ENCODE measurements at regions not wholly inside any gene's neighbourhood (a gene's known extent, or its start where the extent isn't known, plus 50 kb on each side); places are given as distances from the start of the nearest gene placed in this dataset.
"Not testable (repeated sequence)": the region's sequence is repeated elsewhere in the genome, so short reads cannot be mapped to it uniquely, and the experiment has no call there.

DNA sequence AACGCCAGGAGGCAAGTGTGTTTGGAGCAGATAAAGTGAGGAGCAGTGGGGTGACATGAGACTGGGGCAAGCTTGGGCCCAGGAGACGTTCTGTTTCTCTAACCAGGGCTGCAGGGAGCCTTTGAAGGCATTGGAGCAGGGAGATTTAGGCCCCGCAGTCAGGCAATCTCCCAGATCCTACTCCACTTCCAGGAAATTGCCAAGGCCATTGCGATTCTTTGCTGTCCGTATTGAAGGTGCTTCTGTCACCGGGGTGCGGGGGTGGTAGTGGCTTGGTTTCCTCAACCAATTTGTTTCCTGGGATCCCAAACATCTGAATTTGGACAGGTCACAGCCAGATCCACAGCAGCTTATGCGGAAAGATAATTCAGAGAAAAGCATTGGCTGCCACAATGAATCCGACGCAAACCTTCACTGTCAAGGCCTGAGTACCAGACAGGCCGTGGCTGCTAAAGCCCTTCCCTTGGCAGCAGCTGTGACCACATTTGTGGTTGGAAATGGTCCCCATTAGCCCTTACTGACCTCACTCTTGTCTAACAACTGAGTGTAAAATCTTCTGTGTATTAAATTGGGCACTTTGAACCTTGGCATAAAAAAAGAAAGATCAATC is 385.6 kb downstream of the PTPRU start:
- no peak overlapping the region for H3K9ac ChIP-seq (ENCODE audit: low read depth in 1 of 2, low read length in 2 of 2)
- H3K27me3 ChIP-seq (ENCODE audit: control insufficient read depth in 1 of 2, insufficient read depth in 2 of 2, low read length in 2 of 2), result peaks cover 3 to 8% of the 10 kb centered on the region in 2 donors
- H3K4me3 ChIP-seq (ENCODE audit: low read depth in 1 of 2, low read length in 2 of 2), result no peak overlapping the region
- H3K36me3 ChIP-seq (ENCODE audit: control insufficient read depth in 1 of 2, insufficient read depth in 2 of 2, low read length in 2 of 2), result no peaks in the 10 kb centered on the region
- H3K9me3 ChIP-seq (ENCODE audit: control insufficient read depth in 1 of 2, low read length in 2 of 2), result no peaks in the 10 kb centered on the region
- H3K27ac ChIP-seq (ENCODE audit: low read depth, low read length), result no peak overlapping the region
- no peaks in the 10 kb centered on the region for H3K4me1 ChIP-seq (ENCODE audit: control insufficient read depth in 1 of 2, insufficient read depth in 2 of 2, low read length in 2 of 2)

DNA sequence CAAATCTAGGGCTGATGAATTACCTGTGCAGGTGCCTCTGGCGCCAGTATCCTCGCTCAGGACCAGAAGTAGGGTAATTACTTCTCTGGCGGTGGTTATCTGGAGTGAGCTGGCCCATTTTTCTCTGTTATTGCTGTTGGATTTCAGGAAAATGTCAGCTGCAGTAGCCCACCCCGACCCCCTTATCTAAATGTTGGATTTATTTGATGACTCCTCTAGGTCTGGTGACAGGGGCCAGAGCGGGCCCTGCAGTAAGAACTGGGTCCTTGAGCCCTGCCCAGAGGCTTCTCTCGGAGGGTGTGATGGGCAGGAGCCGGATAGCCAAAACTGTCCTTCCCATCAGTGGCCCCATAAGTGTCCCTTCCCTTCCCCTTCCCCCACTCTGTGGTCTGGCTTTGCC is 384.3 kb downstream of the PTPRU start:
- Histone ChIP-seq H3K27me3 (ENCODE audit: control insufficient read depth in 1 of 2, insufficient read depth in 2 of 2, low read length in 2 of 2) (peaks cover 3 to 6% of the 10 kb centered on the region in 2 donors), H3K4me3 (ENCODE audit: low read depth in 1 of 2, low read length in 2 of 2) (no peak overlapping the region), H3K4me1 (ENCODE audit: control insufficient read depth in 1 of 2, insufficient read depth in 2 of 2, low read length in 2 of 2) (no peaks in the 10 kb centered on the region), H3K36me3 (ENCODE audit: control insufficient read depth in 1 of 2, insufficient read depth in 2 of 2, low read length in 2 of 2) (no peaks in the 10 kb centered on the region), H3K9me3 (ENCODE audit: control insufficient read depth in 1 of 2, low read length in 2 of 2) (no peaks in the 10 kb centered on the region), H3K9ac (ENCODE audit: low read depth in 1 of 2, low read length in 2 of 2) (no peak overlapping the region), H3K27ac (ENCODE audit: low read depth, low read length) (no peak overlapping the region)

DNA sequence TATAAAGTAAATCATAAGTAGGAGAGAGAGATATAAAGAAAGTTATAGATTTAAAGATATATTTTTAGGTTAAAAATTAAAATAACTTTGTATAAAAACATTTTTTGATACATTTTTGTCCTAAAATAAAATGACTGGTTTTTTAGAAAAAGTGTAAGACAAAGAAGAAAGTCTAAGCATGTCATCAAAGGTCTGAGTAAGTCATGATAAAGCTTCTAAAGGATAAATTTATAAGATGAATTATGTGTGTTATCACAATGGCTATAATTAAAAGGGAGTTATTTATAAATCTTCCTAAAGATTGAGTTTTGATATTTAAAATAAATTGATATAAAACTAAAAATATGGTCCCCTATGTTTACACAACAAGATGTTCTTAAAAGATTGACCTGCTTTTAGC is 370.9 kb downstream of the PTPRU start:
- Histone ChIP-seq H3K9ac (ENCODE audit: low read depth in 1 of 2, low read length in 2 of 2) (no peak overlapping the region), H3K27me3 (ENCODE audit: control insufficient read depth in 1 of 2, insufficient read depth in 2 of 2, low read length in 2 of 2) (no peaks in the 10 kb centered on the region), H3K9me3 (ENCODE audit: control insufficient read depth in 1 of 2, low read length in 2 of 2) (no peaks in the 10 kb centered on the region), H3K36me3 (ENCODE audit: control insufficient read depth in 1 of 2, insufficient read depth in 2 of 2, low read length in 2 of 2) (no peaks in the 10 kb centered on the region), H3K4me1 (ENCODE audit: control insufficient read depth in 1 of 2, insufficient read depth in 2 of 2, low read length in 2 of 2) (no peaks in the 10 kb centered on the region), H3K4me3 (ENCODE audit: low read depth in 1 of 2, low read length in 2 of 2) (no peak overlapping the region), H3K27ac (ENCODE audit: low read depth, low read length) (no peak overlapping the region)

DNA sequence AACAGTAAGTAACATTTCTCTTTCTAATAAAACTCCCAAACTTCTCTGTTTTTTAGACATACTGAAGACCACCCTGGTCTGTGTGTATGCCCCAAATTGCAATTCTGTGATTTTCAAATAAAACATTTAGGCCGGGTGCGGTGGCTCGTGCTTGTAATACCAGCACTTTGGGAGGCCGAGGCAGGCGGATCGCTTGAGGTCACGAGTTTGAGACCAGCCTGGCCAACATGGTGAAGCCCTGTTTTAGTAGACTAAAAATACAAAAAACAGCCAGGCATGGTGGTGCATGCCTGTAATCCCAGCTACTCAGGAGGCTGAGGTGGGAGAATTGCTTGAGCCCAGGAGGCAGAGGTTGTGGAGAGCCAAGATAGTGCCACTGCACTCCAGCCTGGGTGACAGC is 368.5 kb downstream of the PTPRU start:
- not testable (repeated sequence) for H3K9me3 ChIP-seq (ENCODE audit: control insufficient read depth in 1 of 2, low read length in 2 of 2); H3K27me3 ChIP-seq (ENCODE audit: control insufficient read depth in 1 of 2, insufficient read depth in 2 of 2, low read length in 2 of 2); H3K9ac ChIP-seq (ENCODE audit: low read depth in 1 of 2, low read length in 2 of 2); H3K36me3 ChIP-seq (ENCODE audit: control insufficient read depth in 1 of 2, insufficient read depth in 2 of 2, low read length in 2 of 2); H3K27ac ChIP-seq (ENCODE audit: low read depth, low read length); H3K4me1 ChIP-seq (ENCODE audit: control insufficient read depth in 1 of 2, insufficient read depth in 2 of 2, low read length in 2 of 2); H3K4me3 ChIP-seq (ENCODE audit: low read depth in 1 of 2, low read length in 2 of 2)

DNA sequence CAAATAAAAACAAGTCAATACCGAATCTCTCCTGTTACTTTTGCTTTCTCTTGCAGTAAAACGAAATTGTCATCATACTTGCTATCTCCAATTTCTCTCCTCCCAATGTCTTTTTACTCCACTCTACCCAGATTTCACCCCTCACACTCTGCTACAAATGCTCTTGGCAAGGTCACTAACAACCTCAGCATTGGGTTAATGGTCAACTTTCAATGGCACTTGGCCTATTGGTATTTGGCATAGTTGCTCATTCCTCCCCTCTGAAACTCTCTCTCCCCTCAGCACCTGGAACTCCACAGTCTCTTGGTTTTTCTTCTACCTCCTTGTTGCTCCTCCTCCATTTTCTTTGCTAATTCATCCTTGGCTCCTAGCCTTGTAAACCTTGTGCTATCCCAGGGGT is 367.3 kb downstream of the PTPRU start:
- no peak overlapping the region for H3K4me3 ChIP-seq (ENCODE audit: low read depth in 1 of 2, low read length in 2 of 2)
- H3K9me3 ChIP-seq (ENCODE audit: control insufficient read depth in 1 of 2, low read length in 2 of 2), result no peaks in the 10 kb centered on the region
- no peaks in the 10 kb centered on the region for H3K4me1 ChIP-seq (ENCODE audit: control insufficient read depth in 1 of 2, insufficient read depth in 2 of 2, low read length in 2 of 2)
- H3K9ac ChIP-seq (ENCODE audit: low read depth in 1 of 2, low read length in 2 of 2), result no peak overlapping the region
- H3K27ac ChIP-seq (ENCODE audit: low read depth, low read length), result no peak overlapping the region
- no peaks in the 10 kb centered on the region for H3K36me3 ChIP-seq (ENCODE audit: control insufficient read depth in 1 of 2, insufficient read depth in 2 of 2, low read length in 2 of 2)
- H3K27me3 ChIP-seq (ENCODE audit: control insufficient read depth in 1 of 2, insufficient read depth in 2 of 2, low read length in 2 of 2), result peaks cover 0 to 3% of the 10 kb centered on the region in 2 donors

DNA sequence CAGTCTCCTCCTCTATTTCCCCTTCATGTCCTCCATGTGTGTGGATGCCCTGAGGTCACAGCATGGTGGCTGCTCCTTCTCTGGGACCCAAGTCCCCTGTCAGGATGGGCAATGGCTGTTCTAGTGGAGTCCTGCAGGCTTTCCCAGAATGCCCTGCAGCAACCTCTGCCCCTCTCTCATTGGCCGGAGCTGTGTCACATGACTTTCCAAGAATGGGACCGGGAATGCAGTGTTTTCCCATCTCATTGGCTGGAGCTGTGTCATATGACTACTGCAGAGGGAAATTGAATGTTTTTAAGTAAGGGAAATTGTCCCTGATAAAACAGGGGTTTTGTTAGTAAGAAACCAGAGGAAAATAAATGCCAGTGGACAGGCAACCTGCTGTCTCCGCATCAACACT is 365.9 kb downstream of the PTPRU start:
- Histone ChIP-seq H3K9me3 (ENCODE audit: control insufficient read depth in 1 of 2, low read length in 2 of 2) (no peaks in the 10 kb centered on the region), H3K27me3 (ENCODE audit: control insufficient read depth in 1 of 2, insufficient read depth in 2 of 2, low read length in 2 of 2) (peaks cover 0 to 3% of the 10 kb centered on the region in 2 donors), H3K4me1 (ENCODE audit: control insufficient read depth in 1 of 2, insufficient read depth in 2 of 2, low read length in 2 of 2) (no peaks in the 10 kb centered on the region), H3K27ac (ENCODE audit: low read depth, low read length) (no peak overlapping the region), H3K9ac (ENCODE audit: low read depth in 1 of 2, low read length in 2 of 2) (no peak overlapping the region), H3K36me3 (ENCODE audit: control insufficient read depth in 1 of 2, insufficient read depth in 2 of 2, low read length in 2 of 2) (no peaks in the 10 kb centered on the region), H3K4me3 (ENCODE audit: low read depth in 1 of 2, low read length in 2 of 2) (no peak overlapping the region)

DNA sequence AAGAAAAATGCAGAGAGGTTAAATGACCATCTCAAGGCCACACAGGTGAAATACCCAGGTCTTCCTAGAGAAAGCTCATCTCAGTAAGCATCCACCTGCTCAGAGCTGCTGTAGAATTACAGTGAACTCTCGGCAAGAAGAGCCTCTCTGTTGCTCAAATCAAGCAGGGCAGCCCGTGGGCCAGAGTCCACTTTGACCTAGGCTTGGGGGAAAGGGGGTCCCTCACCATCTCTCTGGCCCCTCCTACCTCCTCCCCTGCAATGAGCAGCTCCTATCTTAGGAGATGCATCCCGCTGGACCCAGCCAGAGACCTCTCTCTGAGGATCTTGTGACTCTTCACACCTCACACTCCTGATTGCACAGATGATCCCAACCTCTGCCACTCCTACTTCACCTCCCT is 364.7 kb downstream of the PTPRU start:
- no peaks in the 10 kb centered on the region for H3K4me1 ChIP-seq (ENCODE audit: control insufficient read depth in 1 of 2, insufficient read depth in 2 of 2, low read length in 2 of 2)
- H3K36me3 ChIP-seq (ENCODE audit: control insufficient read depth in 1 of 2, insufficient read depth in 2 of 2, low read length in 2 of 2), result no peaks in the 10 kb centered on the region
- no peak overlapping the region for H3K27ac ChIP-seq (ENCODE audit: low read depth, low read length)
- H3K27me3 ChIP-seq (ENCODE audit: control insufficient read depth in 1 of 2, insufficient read depth in 2 of 2, low read length in 2 of 2), result peaks cover 0 to 3% of the 10 kb centered on the region in 2 donors
- no peaks in the 10 kb centered on the region for H3K9me3 ChIP-seq (ENCODE audit: control insufficient read depth in 1 of 2, low read length in 2 of 2)
- H3K9ac ChIP-seq (ENCODE audit: low read depth in 1 of 2, low read length in 2 of 2), result no peak overlapping the region
- H3K4me3 ChIP-seq (ENCODE audit: low read depth in 1 of 2, low read length in 2 of 2), result no peak overlapping the region

DNA sequence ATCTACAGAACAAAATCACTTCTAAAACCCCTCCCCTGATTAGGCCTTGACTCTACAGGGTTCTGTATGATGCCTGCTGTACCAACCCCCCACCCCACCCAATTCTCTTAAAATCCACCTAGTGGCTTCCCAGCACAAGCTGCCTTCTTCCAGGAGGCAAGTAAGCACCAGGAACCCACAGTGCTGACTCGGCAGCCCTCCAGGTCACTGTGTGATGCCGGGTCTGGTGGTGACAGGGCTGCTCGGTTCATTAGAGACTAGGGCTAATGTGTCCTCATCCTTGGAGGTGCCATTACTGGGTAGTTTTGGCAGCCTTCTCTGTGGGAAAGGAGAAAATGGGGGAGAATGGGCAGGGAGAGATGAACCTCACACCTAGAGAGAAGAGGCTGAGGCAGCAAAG is 363.5 kb downstream of the PTPRU start:
- H3K27ac ChIP-seq (ENCODE audit: low read depth, low read length), result no peak overlapping the region
- H3K27me3 ChIP-seq (ENCODE audit: control insufficient read depth in 1 of 2, insufficient read depth in 2 of 2, low read length in 2 of 2), result peaks cover 0 to 3% of the 10 kb centered on the region in 2 donors
- no peak overlapping the region for H3K9ac ChIP-seq (ENCODE audit: low read depth in 1 of 2, low read length in 2 of 2)
- no peaks in the 10 kb centered on the region for H3K4me1 ChIP-seq (ENCODE audit: control insufficient read depth in 1 of 2, insufficient read depth in 2 of 2, low read length in 2 of 2)
- H3K4me3 ChIP-seq (ENCODE audit: low read depth in 1 of 2, low read length in 2 of 2), result no peak overlapping the region
- H3K9me3 ChIP-seq (ENCODE audit: control insufficient read depth in 1 of 2, low read length in 2 of 2), result no peaks in the 10 kb centered on the region
- no peaks in the 10 kb centered on the region for H3K36me3 ChIP-seq (ENCODE audit: control insufficient read depth in 1 of 2, insufficient read depth in 2 of 2, low read length in 2 of 2)

DNA sequence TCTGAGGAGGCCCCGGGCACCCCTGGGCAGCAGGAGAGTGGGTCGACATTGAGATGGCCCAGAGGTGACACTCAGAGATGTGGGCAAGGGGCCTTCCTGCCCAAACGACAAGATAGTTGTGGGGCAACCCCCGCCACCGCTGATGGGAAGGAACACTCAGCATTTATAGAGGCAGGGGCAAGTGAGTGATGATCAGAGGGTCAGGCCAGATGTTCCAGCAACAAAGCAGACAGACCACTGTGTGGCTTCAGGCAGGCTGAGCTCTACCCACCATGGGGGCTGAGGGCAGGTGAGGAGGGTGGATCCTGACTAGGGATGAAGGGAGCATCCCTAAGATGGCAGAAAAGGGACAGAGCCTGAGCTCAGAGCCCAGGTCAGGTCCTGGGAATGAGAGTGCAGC is 362.7 kb downstream of the PTPRU start:
- no peaks in the 10 kb centered on the region for H3K9me3 ChIP-seq (ENCODE audit: control insufficient read depth in 1 of 2, low read length in 2 of 2)
- no peak overlapping the region for H3K27ac ChIP-seq (ENCODE audit: low read depth, low read length)
- no peak overlapping the region for H3K9ac ChIP-seq (ENCODE audit: low read depth in 1 of 2, low read length in 2 of 2)
- H3K36me3 ChIP-seq (ENCODE audit: control insufficient read depth in 1 of 2, insufficient read depth in 2 of 2, low read length in 2 of 2), result no peaks in the 10 kb centered on the region
- H3K27me3 ChIP-seq (ENCODE audit: control insufficient read depth in 1 of 2, insufficient read depth in 2 of 2, low read length in 2 of 2), result peaks cover 0 to 3% of the 10 kb centered on the region in 2 donors
- H3K4me3 ChIP-seq (ENCODE audit: low read depth in 1 of 2, low read length in 2 of 2), result no peak overlapping the region
- H3K4me1 ChIP-seq (ENCODE audit: control insufficient read depth in 1 of 2, insufficient read depth in 2 of 2, low read length in 2 of 2), result no peaks in the 10 kb centered on the region

DNA sequence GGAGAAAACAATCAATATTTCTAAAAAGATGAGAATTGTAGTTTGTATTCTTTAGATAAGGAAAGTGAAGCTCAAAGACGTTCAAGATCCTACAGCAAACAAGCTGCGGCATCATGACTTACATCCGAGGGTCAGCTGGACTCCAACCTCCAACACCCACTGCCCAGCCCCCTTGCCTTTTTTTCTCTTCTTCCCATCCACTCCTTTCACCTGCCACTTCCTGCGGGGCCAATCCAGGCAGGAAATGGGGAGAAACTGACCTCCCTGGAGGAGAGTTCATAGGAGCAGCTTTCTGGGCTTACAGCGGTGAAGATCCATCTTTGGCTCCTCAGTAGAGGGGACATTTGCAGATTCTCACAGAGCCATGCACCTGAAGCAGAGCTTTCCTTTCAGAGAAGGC is 361.5 kb downstream of the PTPRU start:
- H3K9ac ChIP-seq (ENCODE audit: low read depth in 1 of 2, low read length in 2 of 2), result no peak overlapping the region
- no peak overlapping the region for H3K4me3 ChIP-seq (ENCODE audit: low read depth in 1 of 2, low read length in 2 of 2)
- H3K4me1 ChIP-seq (ENCODE audit: control insufficient read depth in 1 of 2, insufficient read depth in 2 of 2, low read length in 2 of 2), result no peaks in the 10 kb centered on the region
- H3K27ac ChIP-seq (ENCODE audit: low read depth, low read length), result no peak overlapping the region
- peaks cover 0 to 3% of the 10 kb centered on the region in 2 donors for H3K27me3 ChIP-seq (ENCODE audit: control insufficient read depth in 1 of 2, insufficient read depth in 2 of 2, low read length in 2 of 2)
- no peaks in the 10 kb centered on the region for H3K9me3 ChIP-seq (ENCODE audit: control insufficient read depth in 1 of 2, low read length in 2 of 2)
- no peaks in the 10 kb centered on the region for H3K36me3 ChIP-seq (ENCODE audit: control insufficient read depth in 1 of 2, insufficient read depth in 2 of 2, low read length in 2 of 2)

All from duodenal mucosa (tissue), 2 donors.